Gastrocnemius medialis (tissue), 4 donors: ENCODE measurements at regions not wholly inside any gene's neighbourhood (a gene's known extent, or its start where the extent isn't known, plus 50 kb on each side); places are given as distances from the start of the nearest gene placed in this dataset.

ENCODE experiments used
- ATAC-seq, 2 donors: fragments of 150-250 bp; one replicate each; pipeline ENCODE4 v1.9.1; 2016
- DNase-seq, 2 donors: peaks; one replicate each; pipeline ENCODE4 v3.0.0-alpha.2; 2019
- H3K27ac ChIP-seq, 4 donors: fragments of 200-600 bp; sonication (generic); 1 replicate in 1 of 4; 2 replicates in 3 of 4; pipeline ENCODE4 v1.5.1; 2016 to 2018; ENCODE audit warnings: mild to moderate bottlenecking in 2 of 4, moderate library complexity in 1 of 4
- H3K27me3 ChIP-seq, 3 donors: fragments of 200-600 bp; sonication (generic) in 2 of 3; 1 replicate in 1 of 3; 2 replicates in 2 of 3; pipeline versions ENCODE4 v1.5.1 to v1.6.0; 2016 to 2019; ENCODE audit warnings: mild to moderate bottlenecking in 1 of 3, moderate library complexity in 1 of 3
- H3K36me3 ChIP-seq, 2 donors: fragments of 200-600 bp; sonication (generic) in 1 of 2; one replicate each; pipeline ENCODE4 v1.5.1; 2017 to 2018
- H3K4me1 ChIP-seq, 2 donors: fragments of 200-600 bp; sonication (generic) in 1 of 2; one replicate each; pipeline ENCODE4 v1.5.1; 2016 to 2017; ENCODE audit warnings: mild to moderate bottlenecking in 2 of 2
- H3K4me3 ChIP-seq, 4 donors: fragments of 200-600 bp; sonication (generic) in 3 of 4; 1 replicate in 1 of 4; 2 replicates in 3 of 4; pipeline ENCODE4 v1.5.1; 2016 to 2019; ENCODE audit warnings: mild to moderate bottlenecking in 2 of 4
- H3K9me3 ChIP-seq, 3 donors: fragments of 200-600 bp; sonication (generic) in 2 of 3; 1 replicate in 1 of 3; 2 replicates in 2 of 3; pipeline ENCODE4 v1.5.1; 2016 to 2019
- CTCF ChIP-seq, 5 experiments: fragments of 450-650 bp in 3 of 5; fragments of 200-600 bp in 2 of 5; sonication (generic) in 2 of 5; IDR thresholded peaks in 4 of 5; conservative IDR thresholded peaks in 1 of 5; 1 replicate in 4 of 5; 2 replicates in 1 of 5; pipeline ENCODE4 v1.5.1; 2016 to 2019; ENCODE audit warnings: antibody characterized with exemption in 5 of 5, mild to moderate bottlenecking in 3 of 5, moderate library complexity in 3 of 5
- POLR2A ChIP-seq, 2 donors: fragments of 450-650 bp; IDR thresholded peaks; one replicate each; pipeline ENCODE4 v1.6.1; 2017; ENCODE audit warnings: antibody characterized with exemption in 2 of 2, mild to moderate bottlenecking in 2 of 2, moderate library complexity in 2 of 2
- in situ Hi-C, 4 donors: fragments of 200-750 bp; cut with MboI; loops; one replicate each; pipeline versions ENCODE4 v1.15.0 to v1.8.0; 2017; ENCODE audit warnings: low sequenced_read_pairs in 4 of 4
- intact Hi-C: fragments of 100-400 bp; cut with DNase I; formaldehyde crosslinking; loops from one replicate; pipeline ENCODE4 v1.15.1; 2023; ENCODE audit warnings: low total_unique reads

GRCh38 chr2:17191223-17191622 lies 327.0 kb downstream of the RAD51AP2 start:
- ATAC-seq = no peak
- in situ Hi-C loops (no loop called here), intact Hi-C loops (no loop called here)
- no peaks in the 10 kb centered on the region for H3K36me3 ChIP-seq
- no peak overlapping the region for H3K4me3 ChIP-seq
- no peaks in the 10 kb centered on the region for H3K4me1 ChIP-seq
- DNase-seq = no peak
- H3K27ac ChIP-seq = no peak overlapping the region
- H3K9me3 ChIP-seq = no peaks in the 10 kb centered on the region
- TF ChIP-seq CTCF (IDR thresholded peaks at IDR 0.05 in 4 of 5, conservative IDR thresholded peaks at IDR 0.05 in 1 of 5) (no peak), POLR2A (IDR thresholded peaks at IDR 0.05) (no peak)
- H3K27me3 ChIP-seq = no peaks in the 10 kb centered on the region

- TF ChIP-seq CTCF (IDR thresholded peaks at IDR 0.05 in 4 of 5, conservative IDR thresholded peaks at IDR 0.05 in 1 of 5) (no peak), POLR2A (IDR thresholded peaks at IDR 0.05) (no peak)
- Histone ChIP-seq H3K36me3 (no peaks in the 10 kb centered on the region), H3K9me3 (no peaks in the 10 kb centered on the region), H3K4me1 (no peaks in the 10 kb centered on the region), H3K4me3 (no peak overlapping the region), H3K27ac (no peak overlapping the region), H3K27me3 (no peaks in the 10 kb centered on the region)
- DNase-seq (no peak), ATAC-seq (no peak)
- in situ Hi-C loops (no loop called here), intact Hi-C loops (no loop called here)
Observed at GRCh38 chr2:17190527-17190926, 327.7 kb downstream of the RAD51AP2 start.

GRCh38 chr2:17188721-17189120 lies 329.5 kb downstream of the RAD51AP2 start:
- ATAC-seq (no peak), DNase-seq (no peak)
- no peaks in the 10 kb centered on the region for H3K4me1 ChIP-seq
- in situ Hi-C loops (no loop called here), intact Hi-C loops (no loop called here)
- H3K27me3 ChIP-seq = no peaks in the 10 kb centered on the region
- H3K36me3 ChIP-seq = no peaks in the 10 kb centered on the region
- no peak overlapping the region for H3K4me3 ChIP-seq
- H3K27ac ChIP-seq = no peak overlapping the region
- no peaks in the 10 kb centered on the region for H3K9me3 ChIP-seq
- TF ChIP-seq POLR2A (IDR thresholded peaks at IDR 0.05) = no peak
- no peak for TF ChIP-seq CTCF (IDR thresholded peaks at IDR 0.05 in 4 of 5, conservative IDR thresholded peaks at IDR 0.05 in 1 of 5)

- H3K4me1 ChIP-seq = no peaks in the 10 kb centered on the region
- no peaks in the 10 kb centered on the region for H3K9me3 ChIP-seq
- intact Hi-C loops (no loop called here), in situ Hi-C loops (no loop called here)
- H3K36me3 ChIP-seq = no peaks in the 10 kb centered on the region
- H3K27ac ChIP-seq = no peak overlapping the region
- no peaks in the 10 kb centered on the region for H3K27me3 ChIP-seq
- no peak for DNase-seq
- ATAC-seq = no peak
- TF ChIP-seq POLR2A (IDR thresholded peaks at IDR 0.05) (no peak), CTCF (IDR thresholded peaks at IDR 0.05 in 4 of 5, conservative IDR thresholded peaks at IDR 0.05 in 1 of 5) (no peak)
- H3K4me3 ChIP-seq = no peak overlapping the region
Observed at GRCh38 chr2:17184512-17184911, 333.7 kb downstream of the RAD51AP2 start.

- in situ Hi-C loops = no loop called here
- Histone ChIP-seq H3K9me3 (no peaks in the 10 kb centered on the region), H3K4me3 (no peak overlapping the region), H3K36me3 (no peaks in the 10 kb centered on the region), H3K27ac (no peak overlapping the region), H3K27me3 (no peaks in the 10 kb centered on the region), H3K4me1 (no peaks in the 10 kb centered on the region)
- DNase-seq (no peak), ATAC-seq (no peak)
- no peak for TF ChIP-seq POLR2A (IDR thresholded peaks at IDR 0.05)
- intact Hi-C loops = no loop called here
Observed at GRCh38 chr2:17182399-17182798, 335.8 kb downstream of the RAD51AP2 start.
